Stimulated activated memory B cell treated with anti-CD40 and anti-IgM and Interleukin-4, amounts not matched to agents 10 μg/mL and 1 μg/mL and 100 μg/mL, for 72 hours (primary cell): ENCODE measurements at regions not wholly inside any gene's neighbourhood (a gene's known extent, or its start where the extent isn't known, plus 50 kb on each side); places are given as distances from the start of the nearest gene placed in this dataset.
A peak's percentile ranks its signal among the peaks of the same experiment; 100 is the strongest.
"Not testable (repeated sequence)": the region's sequence is repeated elsewhere in the genome, so short reads cannot be mapped to it uniquely, and the experiment has no call there.

Experiments
- ATAC-seq: fragments of 150-1000 bp; cut with Tn5 transposase; 2 replicates; pipeline ENCODE4 v1.10.0; 2021
- H3K27ac Mint-ChIP-seq: one replicate; pipeline ENCODE4 v1.8.0; 2022; ENCODE audit warnings: mild to moderate bottlenecking, mixed read lengths
- H3K27me3 Mint-ChIP-seq: one replicate; pipeline ENCODE4 v1.8.0; 2022; ENCODE audit warnings: mixed read lengths
- H3K36me3 Mint-ChIP-seq: one replicate; pipeline ENCODE4 v1.8.0; 2022; ENCODE audit warnings: mixed read lengths
- H3K4me1 Mint-ChIP-seq: one replicate; pipeline ENCODE4 v1.8.0; 2022; ENCODE audit warnings: mixed read lengths
- H3K4me3 Mint-ChIP-seq: one replicate; pipeline ENCODE4 v1.8.0; 2022; ENCODE audit warnings: mild to moderate bottlenecking, moderate library complexity, mixed read lengths
- H3K9me3 Mint-ChIP-seq: one replicate; pipeline ENCODE4 v1.8.0; 2022; ENCODE audit warnings: mixed read lengths

GRCh38 chr20:4332121-4332860, 83.2 kb upstream of the ADRA1D start:
- H3K4me1 Mint-ChIP-seq = no peaks in the 10 kb centered on the region
- peaks cover 51% of the 10 kb centered on the region for H3K27me3 Mint-ChIP-seq
- no peaks in the 10 kb centered on the region for H3K36me3 Mint-ChIP-seq
- no peaks in the 10 kb centered on the region for H3K9me3 Mint-ChIP-seq
- H3K4me3 Mint-ChIP-seq = no peak overlapping the region
- no peak overlapping the region for H3K27ac Mint-ChIP-seq
- ATAC-seq = no peak

GRCh38 chr20:4330011-4330410, 80.9 kb upstream of the ADRA1D start:
- H3K9me3 Mint-ChIP-seq = no peaks in the 10 kb centered on the region
- peaks cover 48% of the 10 kb centered on the region for H3K27me3 Mint-ChIP-seq
- no peak overlapping the region for H3K27ac Mint-ChIP-seq
- no peak for ATAC-seq
- H3K36me3 Mint-ChIP-seq = no peaks in the 10 kb centered on the region
- no peak overlapping the region for H3K4me3 Mint-ChIP-seq
- H3K4me1 Mint-ChIP-seq = peaks cover 5% of the 10 kb centered on the region

GRCh38 chr20:4329232-4329631, 80.1 kb upstream of the ADRA1D start:
- no peaks in the 10 kb centered on the region for H3K9me3 Mint-ChIP-seq

GRCh38 chr20:4328541-4328940, 79.5 kb upstream of the ADRA1D start:
- no peak for ATAC-seq
- Mint-ChIP-seq H3K36me3 (no peaks in the 10 kb centered on the region), H3K4me1 (peaks cover 5% of the 10 kb centered on the region), H3K4me3 (no peak overlapping the region), H3K27me3 (peaks cover 40% of the 10 kb centered on the region), H3K27ac (no peak overlapping the region), H3K9me3 (no peaks in the 10 kb centered on the region)

More at GRCh38 chr20:4329232-4329631, 80.1 kb upstream of the ADRA1D start:
- no peak for ATAC-seq
- Mint-ChIP-seq H3K4me3 (no peak overlapping the region), H3K36me3 (no peaks in the 10 kb centered on the region), H3K4me1 (peaks cover 5% of the 10 kb centered on the region), H3K27me3 (peaks cover 47% of the 10 kb centered on the region), H3K27ac (no peak overlapping the region)

GRCh38 chr20:4327956-4328355, 78.9 kb upstream of the ADRA1D start:
- H3K27me3 Mint-ChIP-seq = peaks cover 34% of the 10 kb centered on the region
- ATAC-seq = no peak
- no peaks in the 10 kb centered on the region for H3K36me3 Mint-ChIP-seq
- H3K9me3 Mint-ChIP-seq = no peaks in the 10 kb centered on the region
- no peak overlapping the region for H3K27ac Mint-ChIP-seq
- H3K4me3 Mint-ChIP-seq = no peak overlapping the region
- H3K4me1 Mint-ChIP-seq = peaks cover 5% of the 10 kb centered on the region

- no peaks in the 10 kb centered on the region for H3K9me3 Mint-ChIP-seq
- H3K4me1 Mint-ChIP-seq = peaks cover 5% of the 10 kb centered on the region
- H3K27me3 Mint-ChIP-seq = peaks cover 28% of the 10 kb centered on the region
- no peak overlapping the region for H3K4me3 Mint-ChIP-seq
- no peak overlapping the region for H3K27ac Mint-ChIP-seq
- ATAC-seq = no peak
- no peaks in the 10 kb centered on the region for H3K36me3 Mint-ChIP-seq
Measured at GRCh38 chr20:4326195-4327065, 77.3 kb upstream of the ADRA1D start.

- Mint-ChIP-seq H3K27ac (no peak overlapping the region), H3K9me3 (no peaks in the 10 kb centered on the region), H3K4me3 (no peak overlapping the region), H3K4me1 (peaks cover 5% of the 10 kb centered on the region), H3K27me3 (peaks cover 25% of the 10 kb centered on the region), H3K36me3 (no peaks in the 10 kb centered on the region)
- ATAC-seq = no peak
Measured at GRCh38 chr20:4325548-4326187, 76.6 kb upstream of the ADRA1D start.

- Mint-ChIP-seq H3K4me1 (peaks cover 5% of the 10 kb centered on the region), H3K27ac (no peak overlapping the region), H3K9me3 (no peaks in the 10 kb centered on the region), H3K36me3 (no peaks in the 10 kb centered on the region), H3K27me3 (peaks cover 25% of the 10 kb centered on the region), H3K4me3 (no peak overlapping the region)
- no peak for ATAC-seq
Measured at GRCh38 chr20:4324611-4325243, 75.6 kb upstream of the ADRA1D start.

- peak; percentile 48 for ATAC-seq
- peaks cover 5% of the 10 kb centered on the region for H3K4me1 Mint-ChIP-seq
- no peaks in the 10 kb centered on the region for H3K36me3 Mint-ChIP-seq
- H3K9me3 Mint-ChIP-seq = no peaks in the 10 kb centered on the region
- peaks cover 6% of the 10 kb centered on the region for H3K27me3 Mint-ChIP-seq
- no peak overlapping the region for H3K27ac Mint-ChIP-seq
- no peak overlapping the region for H3K4me3 Mint-ChIP-seq
Measured at GRCh38 chr20:4322499-4322898, 73.4 kb upstream of the ADRA1D start.

- H3K9me3 Mint-ChIP-seq = peaks cover 4% of the 10 kb centered on the region
- H3K4me1 Mint-ChIP-seq = no peaks in the 10 kb centered on the region
- no peak for ATAC-seq
- no peaks in the 10 kb centered on the region for H3K27me3 Mint-ChIP-seq
- no peak overlapping the region for H3K27ac Mint-ChIP-seq
- H3K36me3 Mint-ChIP-seq = no peaks in the 10 kb centered on the region
- no peak overlapping the region for H3K4me3 Mint-ChIP-seq
Measured at GRCh38 chr20:4320291-4320690, 71.2 kb upstream of the ADRA1D start.

- Mint-ChIP-seq H3K27me3 (no peaks in the 10 kb centered on the region), H3K27ac (no peak overlapping the region), H3K4me3 (no peak overlapping the region), H3K36me3 (no peaks in the 10 kb centered on the region), H3K9me3 (peaks cover 4% of the 10 kb centered on the region), H3K4me1 (no peaks in the 10 kb centered on the region)
- no peak for ATAC-seq
Measured at GRCh38 chr20:4318891-4319290, 69.8 kb upstream of the ADRA1D start.

- not testable (repeated sequence) for H3K36me3 Mint-ChIP-seq, H3K4me1 Mint-ChIP-seq, H3K27ac Mint-ChIP-seq, ATAC-seq, H3K4me3 Mint-ChIP-seq, H3K27me3 Mint-ChIP-seq
- H3K9me3 Mint-ChIP-seq = peaks cover 14% of the 10 kb centered on the region
Measured at GRCh38 chr20:4310616-4311015, 61.5 kb upstream of the ADRA1D start.

GRCh38 chr20:4306206-4306605, 57.1 kb upstream of the ADRA1D start:
- Mint-ChIP-seq H3K36me3 (no peaks in the 10 kb centered on the region), H3K27me3 (no peaks in the 10 kb centered on the region)

GRCh38 chr20:4305091-4305490, 56.0 kb upstream of the ADRA1D start:
- H3K4me3 Mint-ChIP-seq = no peak overlapping the region

More at GRCh38 chr20:4306206-4306605, 57.1 kb upstream of the ADRA1D start:
- H3K27ac Mint-ChIP-seq = no peak overlapping the region
- H3K4me1 Mint-ChIP-seq = no peaks in the 10 kb centered on the region
- ATAC-seq = no peak
- peaks cover under 1% of the 10 kb centered on the region for H3K9me3 Mint-ChIP-seq
- H3K4me3 Mint-ChIP-seq = no peak overlapping the region

GRCh38 chr20:4304601-4305000, 55.5 kb upstream of the ADRA1D start:
- Mint-ChIP-seq H3K27ac (no peak overlapping the region), H3K4me1 (no peaks in the 10 kb centered on the region), H3K9me3 (no peaks in the 10 kb centered on the region), H3K4me3 (no peak overlapping the region), H3K27me3 (no peaks in the 10 kb centered on the region), H3K36me3 (no peaks in the 10 kb centered on the region)
- ATAC-seq = no peak

More at GRCh38 chr20:4305091-4305490, 56.0 kb upstream of the ADRA1D start:
- Mint-ChIP-seq H3K9me3 (no peaks in the 10 kb centered on the region), H3K4me1 (no peaks in the 10 kb centered on the region), H3K27ac (no peak overlapping the region), H3K36me3 (no peaks in the 10 kb centered on the region), H3K27me3 (no peaks in the 10 kb centered on the region)
- ATAC-seq = no peak
